NCI-H460 (cell line): ENCODE measurements at regions not wholly inside any gene's neighbourhood (a gene's known extent, or its start where the extent isn't known, plus 50 kb on each side); places are given as distances from the start of the nearest gene placed in this dataset.

Experiments used
- DNase-seq: peaks from one replicate; pipeline ENCODE4 v3.0.0-alpha.2; 2016; ENCODE audit warnings: low read depth; ENCODE audit errors: extremely low read depth

DNA sequence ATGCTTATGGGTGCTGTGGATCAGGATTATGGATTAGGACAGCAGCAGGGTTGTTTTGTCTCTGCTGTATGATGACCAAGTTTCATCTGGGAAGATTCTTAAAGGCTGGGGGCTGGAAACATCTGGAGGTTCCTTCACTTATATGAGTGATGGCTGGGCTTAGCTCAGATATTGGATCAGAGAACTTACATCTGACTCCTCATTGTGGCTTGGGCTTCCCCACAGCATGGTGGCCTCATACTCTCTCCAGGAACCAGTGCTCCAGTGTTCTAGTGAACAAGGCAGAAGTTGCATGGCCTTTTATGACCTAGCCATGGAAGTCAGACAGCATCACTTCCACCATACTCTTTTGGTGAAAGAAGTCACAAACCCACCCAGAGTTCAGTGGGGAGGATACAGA lies 336.1 kb upstream of the TBX3 start:
- no peak for DNase-seq

DNA sequence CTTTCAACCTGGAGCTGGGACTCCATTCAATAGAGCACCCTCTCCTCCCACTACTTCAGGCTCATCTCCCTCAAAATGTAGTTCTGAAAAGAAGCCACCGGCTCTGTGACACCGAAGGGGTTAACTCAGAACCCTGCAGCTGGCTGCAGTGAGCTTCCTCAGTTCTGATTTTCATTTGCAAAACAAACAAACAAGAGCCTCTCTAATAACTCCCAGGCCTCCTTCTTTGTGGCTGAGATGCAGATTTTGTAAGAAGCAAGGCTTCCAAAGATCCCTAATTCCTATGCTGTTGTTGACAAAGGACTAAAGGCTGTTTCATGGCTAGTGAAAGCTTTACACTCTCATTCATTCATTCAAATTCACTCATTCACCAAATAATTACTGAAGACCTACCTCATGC lies 333.4 kb upstream of the TBX3 start:
- no peak for DNase-seq

DNA sequence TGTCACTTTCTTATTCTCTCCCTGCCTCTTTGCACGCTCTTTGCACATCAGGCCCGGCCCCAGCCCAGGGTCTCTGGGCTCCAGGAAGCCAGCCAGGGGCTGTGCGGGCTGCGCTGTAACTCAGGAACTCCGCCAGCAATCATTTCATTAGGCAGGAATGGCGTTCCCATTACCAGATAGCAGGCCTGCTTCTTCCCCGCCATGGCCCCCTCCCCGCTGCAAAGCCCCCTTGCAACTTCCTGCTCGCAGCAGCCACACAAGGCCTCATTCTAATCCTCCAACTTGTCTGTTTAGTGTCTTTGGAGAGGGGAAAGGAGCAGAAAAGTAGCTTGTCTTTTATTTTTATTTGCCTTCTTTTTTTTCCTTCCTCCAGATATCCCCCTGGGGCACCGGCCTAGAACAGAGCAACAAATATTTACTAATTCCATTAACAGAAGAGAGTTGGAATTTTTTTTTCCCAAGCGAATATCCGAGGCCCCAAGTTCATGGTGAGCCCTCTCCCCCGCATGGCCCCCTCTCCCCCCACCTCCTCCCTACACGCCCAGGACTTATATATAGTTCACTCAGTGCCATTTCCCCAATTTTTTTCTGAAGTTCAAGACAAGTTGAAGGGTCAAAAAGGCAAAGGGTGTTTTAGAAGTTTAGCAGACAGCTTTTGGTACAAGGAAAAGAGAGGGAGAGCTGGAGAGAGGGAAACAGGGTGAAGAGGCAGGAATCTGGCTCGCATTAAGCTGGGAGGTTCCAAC lies 329.4 kb upstream of the TBX3 start:
- DNase-seq = no peak

DNA sequence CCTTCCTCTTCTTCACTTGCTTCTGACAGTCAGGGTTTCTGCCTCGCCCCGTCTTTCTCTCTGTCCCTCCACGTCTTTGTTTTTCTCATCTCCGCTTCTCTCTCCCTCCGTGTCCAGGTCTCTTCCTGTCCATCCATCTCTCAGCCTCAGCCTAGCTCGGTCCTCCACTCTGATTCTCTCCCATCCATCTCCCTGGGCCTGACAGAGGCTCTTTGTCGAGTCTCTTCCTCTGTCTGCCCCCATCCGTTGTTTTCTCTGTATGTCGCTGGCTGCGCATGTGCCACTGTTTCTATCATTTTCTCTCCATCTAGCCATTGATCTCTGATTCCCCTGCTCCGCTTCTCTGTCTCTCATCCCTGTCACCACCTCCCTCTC lies 328.9 kb upstream of the TBX3 start:
- no peak for DNase-seq

DNA sequence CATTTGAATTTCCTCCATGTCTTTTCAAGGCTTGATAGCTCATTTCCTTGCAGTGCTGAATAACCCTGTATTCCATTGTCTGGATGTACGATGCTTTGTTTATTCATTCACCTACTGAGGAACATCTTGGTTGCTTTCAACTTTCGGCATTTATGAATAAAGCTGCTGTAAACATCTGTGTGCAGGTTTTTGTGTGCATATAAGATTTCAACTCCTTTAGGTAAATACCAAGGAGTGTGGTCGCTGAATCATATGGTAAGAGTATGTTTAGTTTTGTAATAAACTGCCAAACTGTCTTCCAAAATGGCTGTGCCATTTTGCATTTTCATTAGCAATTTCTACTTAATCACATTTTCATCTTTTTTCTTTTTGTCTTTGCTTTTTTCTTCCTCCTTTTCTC lies 327.7 kb upstream of the TBX3 start:
- DNase-seq = no peak

DNA sequence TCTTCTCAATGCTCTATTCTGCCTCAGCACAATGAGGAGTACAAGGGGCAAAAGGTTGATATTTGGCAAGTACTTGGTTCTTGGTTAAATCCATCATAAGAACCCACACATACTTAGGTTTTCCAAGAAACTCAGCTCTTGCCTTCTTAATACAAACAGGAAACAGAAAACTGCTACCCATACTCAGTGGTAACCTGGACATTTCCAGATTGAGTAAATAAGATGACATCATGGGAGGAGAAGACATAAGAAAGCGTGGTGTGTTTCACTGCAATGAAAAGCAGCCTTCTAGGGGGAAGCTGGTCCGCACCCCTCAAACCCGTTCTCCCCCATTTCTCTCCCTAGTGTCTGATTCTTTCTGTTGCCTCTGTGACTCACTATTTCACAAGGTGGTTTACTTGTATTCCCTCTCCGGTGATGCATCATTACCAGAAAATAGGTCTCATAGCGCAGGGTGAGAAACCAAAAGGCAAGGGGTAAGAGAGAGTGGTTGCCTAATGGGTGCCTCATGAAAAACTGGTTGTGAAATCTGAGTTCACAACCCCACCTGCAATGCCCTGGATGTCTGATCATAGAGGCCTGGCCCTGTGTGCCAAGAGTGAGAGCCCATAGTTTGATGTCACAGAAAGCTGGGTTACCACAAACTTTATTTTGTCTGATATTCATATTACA lies 326.5 kb upstream of the TBX3 start:
- DNase-seq = no peak

DNA sequence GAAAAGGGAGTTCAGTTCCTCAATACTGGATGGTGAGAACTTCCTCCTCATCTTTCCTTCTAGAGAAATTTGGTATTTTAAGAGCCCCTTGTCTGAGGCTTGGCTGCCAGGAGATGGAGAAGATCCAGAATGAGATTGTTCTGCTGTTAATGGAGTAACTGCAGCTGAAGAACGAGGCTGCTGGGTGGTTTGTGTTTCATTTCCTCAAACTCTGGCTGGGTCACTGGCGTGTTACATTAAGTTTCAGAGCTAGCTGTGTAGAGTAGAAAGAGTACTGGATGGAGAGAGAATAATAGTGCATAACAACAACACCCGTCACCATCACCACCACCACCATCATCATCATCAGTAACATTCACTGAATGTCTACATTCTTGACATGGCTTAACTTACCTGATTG lies 325.0 kb upstream of the TBX3 start:
- no peak for DNase-seq

DNA sequence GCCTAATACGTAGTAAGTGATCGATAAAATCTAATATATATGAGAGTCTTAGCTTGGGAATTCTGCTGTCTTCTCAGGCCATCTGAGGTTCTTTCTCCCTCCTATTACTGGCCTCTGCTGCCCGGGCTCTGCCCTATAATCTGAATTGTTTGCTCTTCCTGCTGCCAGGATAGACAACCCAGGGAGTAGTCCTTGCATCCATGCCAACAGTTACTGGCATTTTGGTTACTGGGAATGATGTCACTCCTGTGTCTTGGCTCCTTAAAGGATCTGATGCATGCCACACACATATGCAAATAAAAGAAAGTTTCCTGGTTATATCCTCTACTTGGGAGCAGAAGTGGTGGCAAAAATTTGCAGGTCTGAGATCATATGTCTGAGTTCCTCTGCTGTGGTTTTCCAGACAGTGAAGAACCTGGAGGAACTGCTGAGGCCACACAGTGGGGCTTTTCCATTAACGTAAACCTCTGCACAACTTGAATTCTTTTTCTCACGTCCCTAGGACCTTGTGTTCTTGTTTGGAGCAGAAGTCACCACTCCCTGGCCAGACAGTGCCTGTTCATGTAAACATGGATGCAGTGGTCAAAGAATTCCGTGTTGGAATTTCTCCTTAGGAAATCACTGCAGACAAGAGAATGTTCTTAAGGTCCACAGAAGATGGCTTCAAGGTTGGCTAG lies 320.6 kb upstream of the TBX3 start:
- DNase-seq = no peak

DNA sequence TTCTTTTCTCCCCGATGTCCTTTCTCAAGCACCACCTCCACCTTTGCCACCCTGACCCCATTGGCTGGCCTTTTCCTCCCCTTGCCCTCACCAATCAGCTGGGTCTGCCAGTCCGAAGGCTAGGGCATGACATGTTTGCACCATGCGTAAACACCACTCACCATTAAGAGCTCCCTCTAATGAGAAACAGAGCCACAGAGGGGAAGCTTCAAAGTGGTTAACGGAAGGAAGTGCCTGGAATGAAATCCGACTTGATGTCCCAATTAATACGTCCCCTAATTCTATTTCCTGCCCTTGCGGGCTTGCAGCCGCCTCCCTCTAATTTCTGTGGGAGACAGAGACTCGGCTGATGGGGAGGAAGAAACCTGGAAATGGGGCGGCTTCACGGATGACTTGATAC lies 318.5 kb upstream of the TBX3 start:
- no peak for DNase-seq

DNA sequence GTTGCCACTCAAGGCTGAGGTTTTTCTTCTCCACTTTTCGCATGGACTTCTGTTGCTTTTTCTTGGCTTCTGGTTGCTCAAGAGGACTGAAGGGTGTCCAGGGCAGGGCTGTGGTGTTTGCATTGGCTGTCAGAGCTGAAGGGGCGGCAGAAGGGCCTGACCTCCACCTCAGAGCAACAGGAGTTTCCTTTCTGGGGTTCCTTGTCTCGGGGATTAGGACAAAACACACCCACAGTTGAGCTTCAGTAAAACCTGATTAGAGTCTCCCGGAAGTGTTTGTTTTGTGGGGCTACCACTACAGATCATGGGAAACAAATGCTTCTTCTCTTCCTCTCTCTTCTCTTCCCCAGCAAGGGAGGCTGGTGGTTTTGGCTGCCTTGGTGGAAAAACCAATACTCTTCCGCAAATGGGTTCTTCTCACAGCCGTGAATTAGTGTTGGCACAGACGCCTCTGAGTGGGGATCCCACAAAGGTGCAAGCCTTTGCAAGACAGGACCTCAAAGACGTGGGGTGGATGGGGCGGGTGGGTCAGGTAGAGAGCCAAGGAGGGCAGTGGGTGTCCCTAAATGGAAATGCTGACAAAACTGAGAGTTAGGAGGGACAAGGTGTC lies 317.7 kb upstream of the TBX3 start:
- DNase-seq = no peak

DNA sequence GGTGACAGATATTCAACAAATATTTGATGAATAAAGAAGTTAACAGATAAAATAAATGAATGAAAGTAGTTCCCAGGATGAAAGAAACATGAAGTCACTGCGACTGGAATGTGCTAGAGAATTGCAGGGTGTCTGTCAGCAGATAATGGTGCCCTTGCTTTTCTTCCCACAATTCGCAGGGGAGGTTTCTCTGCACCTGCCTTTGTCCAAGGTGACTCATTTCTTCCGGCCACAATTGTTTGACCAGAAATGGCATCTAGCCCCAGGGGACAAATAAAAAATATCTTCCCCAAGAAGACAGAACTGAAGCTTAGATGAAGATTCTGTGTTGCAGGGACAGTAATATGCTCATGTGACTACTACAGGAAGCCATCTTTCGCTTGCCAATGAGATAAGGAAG lies 316.1 kb upstream of the TBX3 start:
- no peak for DNase-seq

DNA sequence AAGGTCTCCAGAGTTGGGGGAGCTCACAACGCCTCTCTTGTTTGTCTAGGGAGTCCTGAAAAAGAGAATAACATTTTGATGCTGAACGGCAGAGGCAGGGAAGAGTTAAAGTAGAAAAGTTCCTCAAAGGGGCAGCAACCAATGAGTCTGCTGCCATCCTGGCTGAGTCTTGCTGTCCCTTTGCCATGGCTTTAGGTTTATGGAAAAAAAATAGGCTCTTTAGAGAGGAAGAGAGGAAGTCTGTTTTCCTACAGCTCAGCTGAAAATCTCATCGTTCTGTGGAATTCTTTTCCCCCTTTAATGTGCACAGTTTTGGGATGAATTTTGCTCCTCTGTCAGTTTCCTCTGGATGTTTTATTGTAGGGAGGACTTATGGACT lies 314.8 kb upstream of the TBX3 start:
- DNase-seq = no peak

DNA sequence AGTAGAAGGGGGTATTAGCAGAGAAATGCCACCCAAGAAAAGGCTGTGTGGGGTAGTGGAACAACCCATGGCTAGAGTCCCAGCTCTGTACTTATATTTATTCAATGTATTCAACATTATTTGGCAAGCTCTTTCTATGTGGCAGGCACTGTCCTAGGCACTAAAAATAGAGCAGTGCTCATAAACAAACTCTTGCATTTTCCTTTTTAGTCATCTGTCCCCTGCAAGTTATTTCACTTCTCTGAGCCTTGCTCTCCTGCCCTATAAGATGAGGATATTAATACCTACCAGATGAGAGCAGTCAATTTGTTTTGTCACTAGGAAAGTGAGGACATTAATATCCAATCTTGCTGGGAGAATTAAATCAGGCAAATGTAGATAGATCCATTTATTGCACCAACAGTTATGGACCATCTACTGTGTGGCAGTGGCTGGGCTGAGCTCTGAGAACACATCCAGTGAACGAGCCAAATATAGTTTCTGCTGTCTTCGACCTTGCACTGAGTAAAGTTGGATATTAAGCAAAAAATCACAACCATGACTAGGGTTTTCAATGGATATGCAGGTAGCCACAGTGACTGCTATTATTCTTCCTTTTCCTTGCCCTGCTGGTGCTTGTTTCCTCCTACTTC lies 314.3 kb upstream of the TBX3 start:
- no peak for DNase-seq

DNA sequence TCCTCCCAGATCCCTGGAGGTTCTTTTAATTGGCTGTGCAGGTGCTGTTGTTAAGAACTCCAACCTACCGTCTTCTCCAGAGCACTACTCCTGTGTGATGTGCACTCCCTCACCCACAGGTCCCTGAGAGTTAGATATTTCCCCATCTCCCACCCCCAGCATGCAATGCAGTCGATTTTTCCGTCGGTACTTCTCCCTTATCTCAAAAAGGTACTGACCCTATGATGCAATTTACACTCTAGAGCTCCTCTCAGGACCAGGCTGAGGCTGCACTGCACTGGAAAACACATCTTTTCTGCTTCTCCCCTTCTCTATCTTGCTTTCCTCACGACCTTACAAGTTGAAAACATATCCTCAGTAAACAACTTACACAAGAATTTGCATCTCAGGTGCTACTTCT lies 312.4 kb upstream of the TBX3 start:
- DNase-seq = no peak

DNA sequence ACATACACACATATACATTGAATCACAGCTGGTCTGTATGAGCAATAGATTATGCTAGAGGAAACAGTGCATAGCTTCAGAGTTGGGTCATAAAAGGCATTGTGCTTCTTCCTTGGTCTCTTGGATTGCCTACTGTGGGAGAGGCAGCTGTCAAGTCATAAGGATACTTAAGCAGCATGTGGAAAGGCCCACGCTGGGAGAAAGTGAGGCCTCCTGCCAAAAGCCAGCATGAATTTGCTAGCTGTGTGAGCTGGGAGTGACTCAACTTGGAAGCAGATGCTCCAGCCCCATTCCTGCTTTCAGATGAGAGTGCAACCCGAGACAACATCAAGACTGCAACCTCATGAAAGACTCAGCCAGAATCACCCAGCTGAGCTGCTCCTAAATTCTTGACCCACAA lies 311.9 kb upstream of the TBX3 start:
- DNase-seq = no peak

DNA sequence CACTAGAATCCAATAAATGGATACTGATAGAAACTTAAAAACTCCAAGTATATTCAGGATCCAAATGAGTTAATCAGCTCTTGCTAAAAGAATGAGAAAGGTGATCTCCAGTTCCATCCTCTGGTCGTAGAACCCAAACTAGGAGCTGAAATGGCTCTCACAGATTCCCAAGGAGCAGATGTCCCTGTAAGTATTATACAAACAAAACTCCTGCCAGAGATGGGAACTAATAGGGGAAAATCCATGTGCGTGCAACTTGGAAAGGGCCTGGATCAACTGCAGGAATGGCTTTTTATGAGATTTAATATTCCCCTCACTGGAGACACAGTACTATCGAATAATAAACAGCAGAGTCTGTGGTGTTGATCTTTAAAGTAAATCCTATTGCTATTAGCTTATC lies 309.2 kb upstream of the TBX3 start:
- no peak for DNase-seq

DNA sequence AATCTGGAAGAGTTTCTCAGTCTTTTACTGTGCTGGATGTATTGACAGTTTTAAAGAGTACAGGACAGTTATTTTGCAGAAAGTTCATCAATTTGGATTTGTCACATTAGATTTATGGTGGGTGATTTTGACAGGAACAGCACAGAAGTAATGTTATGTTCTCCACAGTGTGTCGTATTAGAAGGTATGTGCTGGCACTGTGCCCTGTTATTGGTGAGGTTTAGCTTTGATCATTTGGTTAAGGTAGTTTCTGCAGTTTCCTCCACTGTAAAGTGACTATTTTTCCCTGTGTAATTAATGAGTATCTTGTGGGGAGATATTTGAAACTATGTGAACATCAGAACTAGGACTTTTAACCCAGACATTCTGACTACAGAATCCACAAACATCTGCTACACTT lies 308.5 kb upstream of the TBX3 start:
- no peak for DNase-seq

DNA sequence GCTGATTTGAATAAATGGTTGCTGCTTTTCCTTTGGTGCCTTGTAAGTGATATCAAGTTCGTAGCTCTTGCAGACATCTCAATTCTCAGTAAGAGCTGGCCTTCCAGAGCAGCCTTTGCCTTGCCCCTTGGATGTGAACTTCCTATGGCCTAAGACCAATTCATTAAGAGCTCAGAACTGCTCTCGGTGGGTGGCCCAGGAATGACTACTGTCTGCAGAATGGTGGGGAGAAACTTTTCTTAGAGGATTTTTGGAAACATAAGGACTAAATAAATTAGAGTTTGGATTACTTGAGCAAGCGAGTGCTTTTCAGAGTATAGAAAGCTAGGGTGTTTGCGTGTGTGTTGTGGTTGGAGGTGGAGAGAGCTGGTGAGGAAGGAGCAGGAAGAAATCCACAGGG lies 306.4 kb upstream of the TBX3 start:
- no peak for DNase-seq

DNA sequence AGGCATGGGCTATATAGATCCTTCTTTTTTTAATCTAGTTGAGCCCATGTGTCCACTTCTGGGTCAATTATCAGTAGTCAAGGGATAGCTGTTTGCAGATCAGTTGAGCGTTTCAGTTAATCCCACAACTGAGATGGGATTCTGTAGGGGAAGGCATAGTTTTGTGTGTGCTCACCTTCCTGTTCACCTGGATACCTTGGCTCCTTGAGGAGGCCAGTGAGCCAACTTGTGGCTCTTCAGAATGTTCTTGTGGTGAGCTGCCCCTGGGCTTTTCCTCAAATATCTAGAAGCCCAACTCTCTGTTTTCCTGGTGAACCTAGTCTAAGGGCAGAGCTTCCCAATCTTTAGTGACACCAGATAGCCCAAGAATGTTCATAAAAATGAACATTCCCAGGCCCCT lies 302.9 kb upstream of the TBX3 start:
- no peak for DNase-seq

DNA sequence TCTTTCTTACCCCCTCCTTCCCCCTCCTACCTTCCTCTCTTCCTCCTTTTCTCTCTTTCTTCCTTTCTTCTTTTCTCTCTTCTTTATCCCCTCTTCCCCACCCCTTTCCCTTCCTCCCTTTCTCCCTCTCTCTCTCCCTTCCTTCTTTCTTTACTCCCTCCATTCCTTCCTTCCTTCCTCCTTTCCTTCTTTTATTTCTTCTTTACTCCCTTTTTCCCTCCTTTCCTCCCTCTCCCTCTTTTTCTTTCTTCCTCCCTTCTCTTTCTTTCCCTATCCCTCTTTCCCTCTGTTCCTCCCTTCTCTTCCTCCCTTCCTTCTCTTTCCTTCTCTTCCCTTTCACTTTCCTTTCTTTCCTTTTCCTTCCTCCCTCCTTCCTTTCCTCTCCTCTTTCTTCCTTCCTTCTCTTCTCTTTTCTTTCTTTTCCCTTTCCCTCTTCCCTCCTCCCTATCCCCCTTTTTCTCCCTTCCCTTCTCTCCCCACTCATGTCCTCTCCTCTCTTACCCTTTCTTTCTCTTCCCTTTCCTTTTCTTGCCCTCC lies 302.3 kb upstream of the TBX3 start:
- no peak for DNase-seq

DNA sequence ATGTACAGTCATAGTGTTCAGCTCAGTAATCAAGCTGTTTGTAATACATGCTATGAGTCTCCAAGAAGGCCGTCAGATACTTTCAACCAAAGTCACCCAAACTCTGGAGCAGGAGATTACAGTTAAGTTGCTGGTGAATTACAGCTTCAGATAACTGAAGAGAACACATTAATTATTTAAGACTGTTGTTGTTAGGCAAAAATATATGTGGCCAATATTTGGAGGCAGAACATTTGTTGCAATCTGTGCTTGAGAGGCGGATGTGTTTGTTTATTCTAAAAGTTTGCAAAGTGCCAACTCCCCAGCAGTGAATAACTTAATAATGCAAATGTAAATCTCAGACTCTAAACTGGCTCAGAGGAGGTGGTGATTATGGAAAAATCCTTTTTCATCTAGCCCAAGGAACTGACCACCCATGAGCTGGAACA lies 300.7 kb upstream of the TBX3 start:
- no peak for DNase-seq
